Cardiac septum (tissue), 1 donor: ENCODE measurements at regions not wholly inside any gene's neighbourhood (a gene's known extent, or its start where the extent isn't known, plus 50 kb on each side); places are given as distances from the start of the nearest gene placed in this dataset.
"Not testable (repeated sequence)": the region's sequence is repeated elsewhere in the genome, so short reads cannot be mapped to it uniquely, and the experiment has no call there.

Source experiments
- DNase-seq: peaks from one replicate; pipeline ENCODE4 v3.0.0-alpha.2; 2020; ENCODE audit warnings: low spot score
- intact Hi-C: fragments of 100-400 bp; cut with DNase I; formaldehyde crosslinking; loops from one replicate; pipeline ENCODE4 v1.14.0; 2022
- donor health status: DM: no; HTN: no; CAD: no.

DNA sequence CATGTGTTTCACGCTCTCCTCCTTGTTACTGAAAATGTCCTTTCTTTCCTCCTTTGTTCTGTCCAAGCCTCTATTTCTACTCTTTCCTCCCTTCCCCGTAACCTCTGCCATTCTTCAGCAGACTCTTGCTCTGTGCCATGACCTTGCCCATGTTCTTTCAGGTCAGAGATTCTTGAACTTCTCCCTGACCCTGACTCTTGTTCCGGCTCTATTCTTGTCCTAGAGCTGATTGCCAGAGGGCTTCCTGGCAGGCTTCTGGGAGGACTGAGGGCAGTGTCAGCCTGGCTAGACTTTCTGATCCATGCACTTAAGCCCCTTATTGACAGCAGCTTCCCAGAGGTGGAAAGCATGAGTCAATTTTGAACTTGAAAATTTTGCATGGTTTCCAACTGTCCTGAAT, 174.2 kb downstream of the TMEM161B start:
- intact Hi-C loops: no loop called here
- DNase-seq: no peak

DNA sequence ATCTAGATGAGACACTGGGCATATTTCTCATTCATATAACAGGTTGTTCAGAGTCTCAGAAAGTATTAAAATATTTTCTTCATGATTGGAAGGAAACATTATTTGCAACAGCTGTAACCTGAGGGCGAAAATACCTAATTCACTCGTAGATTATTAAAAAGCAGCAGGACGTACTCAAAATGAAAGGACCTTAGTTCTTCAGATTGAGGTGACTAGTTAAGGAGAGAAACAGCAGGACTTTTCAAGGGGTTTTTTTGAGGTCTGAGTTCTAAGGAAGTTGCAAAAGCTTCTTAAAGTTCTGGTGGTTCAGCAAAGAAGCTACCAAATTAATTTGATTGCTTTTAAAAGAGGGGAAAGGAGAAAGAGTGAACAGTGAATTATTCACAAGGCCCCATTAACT, 174.9 kb downstream of the TMEM161B start:
- no peak for DNase-seq
- intact Hi-C loops: no loop called here

DNA sequence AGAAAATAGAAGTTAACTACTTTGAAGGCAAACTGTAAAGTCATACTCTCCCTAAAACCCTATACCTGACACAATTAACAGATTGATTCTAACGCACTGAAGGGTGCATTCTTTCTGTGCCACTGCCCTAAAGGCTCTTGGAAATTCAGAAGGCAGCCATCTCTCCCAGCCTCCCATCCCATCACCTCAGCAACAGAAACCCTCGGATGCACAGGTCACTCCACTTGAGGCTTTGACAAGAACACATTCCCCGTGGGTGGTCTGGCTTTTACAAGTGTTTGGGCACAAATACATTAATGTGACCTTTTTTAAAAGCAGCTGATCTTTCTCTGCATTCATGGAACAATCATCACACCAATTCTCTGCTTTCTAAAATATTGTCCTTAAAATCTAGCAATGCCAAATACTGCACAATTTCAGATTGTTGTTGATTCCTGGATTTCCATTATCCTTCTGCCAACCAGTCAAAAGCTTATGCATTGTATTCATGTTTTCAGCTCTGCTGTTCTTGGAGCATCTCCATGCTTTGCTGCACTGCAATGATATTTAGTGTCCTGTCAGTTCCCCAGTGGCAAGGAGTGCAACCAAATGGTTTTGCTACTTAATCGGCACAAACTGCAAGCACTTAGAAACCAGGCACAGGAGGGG, 175.6 kb downstream of the TMEM161B start:
- no peak for DNase-seq

DNA sequence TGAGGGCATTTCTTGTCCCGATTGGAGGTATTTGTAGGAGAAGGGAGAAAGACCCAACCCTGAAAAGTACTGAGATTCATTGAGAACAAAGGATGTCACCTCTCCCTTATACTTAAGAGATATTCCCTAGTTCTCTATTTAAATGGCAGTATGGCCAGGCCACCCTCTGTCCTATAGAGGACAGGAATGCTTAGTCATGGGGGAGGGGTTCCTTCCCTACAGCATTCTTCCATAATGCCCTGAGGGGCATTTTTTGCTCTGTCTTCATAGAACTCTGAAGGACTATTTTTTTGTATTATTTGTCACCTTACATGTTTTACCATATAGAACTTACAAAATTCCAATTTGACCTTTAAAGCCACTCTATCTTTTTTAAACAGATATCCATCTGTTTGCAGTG, 176.3 kb downstream of the TMEM161B start:
- intact Hi-C loops: no loop called here
- DNase-seq: no peak

More for the DNA sequence above, 175.6 kb downstream of the TMEM161B start:
- intact Hi-C loops: no loop called here

DNA sequence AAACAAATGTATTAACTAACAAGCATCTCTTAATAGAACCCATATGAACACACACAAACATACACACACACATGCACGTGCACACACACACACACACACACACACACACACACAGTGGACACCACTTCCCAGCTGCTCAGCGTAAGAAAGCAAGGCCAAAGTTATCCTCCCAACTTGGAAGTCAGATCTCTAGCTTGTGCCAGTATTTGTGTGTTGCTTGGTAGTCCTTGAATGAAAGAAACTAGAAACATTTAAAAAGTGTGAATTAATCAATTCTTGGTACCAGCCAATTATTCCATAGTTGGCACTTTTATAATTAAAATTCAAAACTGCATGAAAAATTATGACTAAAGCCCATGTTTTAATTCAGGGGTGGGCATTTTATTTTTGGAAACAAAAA, 178.1 kb downstream of the TMEM161B start:
- intact Hi-C loops: no loop called here
- DNase-seq: no peak

DNA sequence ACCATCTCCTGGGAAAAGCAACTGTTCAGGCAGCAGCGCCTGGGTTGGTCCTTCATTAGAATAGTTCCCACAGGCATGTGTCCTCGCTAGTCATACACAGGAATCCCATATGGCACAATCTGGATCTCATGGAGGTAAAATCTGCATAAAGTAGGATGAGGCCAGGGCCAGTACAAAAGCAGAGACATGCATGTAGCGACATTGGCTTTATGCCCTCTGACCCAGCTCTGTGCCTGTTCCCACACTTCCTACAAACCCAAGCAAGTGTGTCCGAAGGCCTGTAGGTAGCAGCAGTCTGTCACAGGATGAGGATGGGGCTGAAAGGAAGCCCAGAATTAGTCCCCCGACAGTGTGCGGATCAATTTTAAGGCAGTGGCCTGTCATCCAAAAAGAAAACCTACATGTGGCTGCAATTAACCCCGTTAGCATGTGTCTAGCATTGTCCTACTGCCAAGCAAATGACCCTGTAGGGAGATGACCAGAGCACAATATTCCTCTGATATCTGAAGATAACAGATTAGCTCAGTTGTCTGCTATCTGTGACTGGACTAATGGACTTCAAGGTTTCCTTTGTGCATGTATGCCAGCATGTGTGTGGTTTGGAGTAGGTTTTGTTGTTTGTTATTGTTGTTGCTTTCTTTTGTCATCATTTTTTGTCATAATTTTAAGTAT, 178.8 kb downstream of the TMEM161B start:
- intact Hi-C loops: no loop called here
- no peak for DNase-seq

DNA sequence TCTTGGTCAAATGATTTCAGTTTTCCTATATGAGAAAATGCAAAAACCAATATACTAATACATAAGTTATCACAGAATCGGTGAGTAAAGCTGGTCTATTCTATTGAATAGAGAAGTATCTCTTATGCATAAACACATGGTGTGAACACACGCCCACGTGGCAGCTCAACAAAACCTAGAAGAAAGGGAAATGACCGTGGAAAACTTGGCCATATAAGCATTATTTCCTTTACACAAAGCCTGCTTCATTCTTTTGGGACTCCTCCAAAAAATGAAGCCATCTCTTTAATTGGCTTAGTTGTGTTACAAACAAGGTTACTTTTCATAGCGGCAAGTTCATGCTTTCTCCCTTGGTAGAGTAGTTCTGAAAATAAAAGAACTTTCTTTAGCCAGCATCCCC, 183.2 kb downstream of the TMEM161B start:
- DNase-seq: no peak
- intact Hi-C loops: no loop called here

DNA sequence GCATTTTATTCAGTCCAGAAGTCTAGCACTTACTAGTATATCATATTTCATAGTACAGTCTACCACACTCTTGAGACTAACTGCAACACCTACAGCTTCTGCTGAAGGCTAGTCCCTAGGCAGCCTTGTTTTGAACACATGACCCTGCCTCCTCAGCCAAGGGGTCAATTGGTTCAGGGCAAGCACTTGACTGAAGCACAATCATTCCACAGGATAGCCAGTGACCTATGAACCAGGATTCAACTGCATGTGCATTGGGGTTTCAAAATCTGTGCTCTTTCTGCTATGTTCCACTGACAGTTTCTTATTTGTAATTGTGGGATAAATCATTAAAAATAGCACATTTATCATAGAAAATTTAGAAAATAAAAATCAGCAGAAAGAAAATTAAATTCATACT, 186.8 kb downstream of the TMEM161B start:
- no peak for DNase-seq
- intact Hi-C loops: no loop called here

DNA sequence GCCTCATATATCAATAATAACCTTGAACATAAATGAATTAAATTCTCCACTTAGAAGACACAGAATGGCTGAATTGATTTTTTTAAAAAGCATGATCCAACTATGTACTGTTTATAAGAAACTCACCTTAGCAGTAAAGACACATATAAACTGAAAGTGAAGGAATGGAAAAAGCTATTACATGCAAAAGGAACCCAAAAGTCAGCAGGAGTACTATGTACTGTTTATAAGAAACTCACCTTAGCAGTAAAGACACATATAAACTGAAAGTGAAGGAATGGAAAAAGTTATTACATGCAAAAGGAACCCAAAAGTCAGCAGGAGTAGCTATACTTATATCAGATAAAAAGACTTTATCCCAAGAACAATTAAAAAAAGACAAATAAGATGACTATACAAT, 204.8 kb downstream of the TMEM161B start:
- intact Hi-C loops: no loop called here
- no peak for DNase-seq

DNA sequence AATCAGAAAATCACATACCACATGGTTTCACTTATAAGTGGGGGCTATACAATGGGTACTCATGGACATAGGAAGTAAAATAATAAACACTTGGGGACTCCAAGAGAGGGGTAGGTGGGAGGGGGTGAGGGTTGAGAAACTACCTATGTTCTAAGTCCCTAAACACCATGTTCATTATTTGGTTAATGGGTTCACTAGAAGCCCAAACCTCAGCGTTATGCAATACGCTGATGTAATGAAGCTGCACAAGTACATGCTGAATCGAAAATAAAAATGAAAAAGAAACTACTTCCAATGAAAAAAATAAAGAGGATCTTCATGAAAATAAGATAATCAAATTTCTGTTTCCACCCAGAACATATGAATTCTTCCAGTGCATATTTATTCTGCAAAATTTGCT, 208.5 kb downstream of the TMEM161B start:
- intact Hi-C loops: no loop called here
- no peak for DNase-seq

DNA sequence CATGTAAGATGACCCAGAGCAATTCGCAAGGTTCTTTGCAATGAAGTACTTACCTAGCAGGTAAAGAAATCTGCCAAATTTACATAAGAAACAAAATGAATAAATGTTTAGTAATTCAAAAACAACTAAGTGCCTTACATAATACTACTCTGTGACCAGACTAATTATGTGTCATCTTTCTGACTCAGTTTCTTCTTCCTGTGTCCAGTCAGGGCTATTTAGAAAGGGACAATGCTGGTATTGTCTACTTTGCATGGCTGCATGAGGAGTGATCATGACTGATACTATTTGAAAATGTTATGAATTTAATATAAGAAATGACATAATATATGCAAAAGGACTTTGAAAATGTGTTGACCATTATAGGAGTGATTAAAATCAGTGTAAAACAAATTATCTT, 210.0 kb downstream of the TMEM161B start:
- no peak for DNase-seq
- intact Hi-C loops: no loop called here

DNA sequence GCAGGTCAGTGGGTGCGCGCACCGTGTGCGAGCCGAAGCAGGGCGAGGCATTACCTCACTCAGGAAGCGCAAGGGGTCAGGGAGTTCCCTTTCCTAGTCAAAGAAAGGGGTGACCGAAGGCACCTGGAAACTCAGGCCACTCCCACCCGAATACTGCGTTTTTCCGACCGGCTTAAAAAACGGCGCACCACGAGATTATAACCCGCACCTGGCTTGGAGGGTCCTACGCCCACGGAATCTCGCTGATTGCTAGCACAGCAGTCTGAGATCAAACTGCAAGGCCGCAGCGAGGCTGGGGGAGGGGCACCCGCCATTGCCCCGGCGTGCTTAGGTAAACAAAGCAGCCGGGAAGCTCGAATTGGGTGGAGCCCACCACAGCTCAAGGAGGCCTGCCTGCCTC, 216.2 kb downstream of the TMEM161B start:
- intact Hi-C loops, DNase-seq: not testable (repeated sequence)

DNA sequence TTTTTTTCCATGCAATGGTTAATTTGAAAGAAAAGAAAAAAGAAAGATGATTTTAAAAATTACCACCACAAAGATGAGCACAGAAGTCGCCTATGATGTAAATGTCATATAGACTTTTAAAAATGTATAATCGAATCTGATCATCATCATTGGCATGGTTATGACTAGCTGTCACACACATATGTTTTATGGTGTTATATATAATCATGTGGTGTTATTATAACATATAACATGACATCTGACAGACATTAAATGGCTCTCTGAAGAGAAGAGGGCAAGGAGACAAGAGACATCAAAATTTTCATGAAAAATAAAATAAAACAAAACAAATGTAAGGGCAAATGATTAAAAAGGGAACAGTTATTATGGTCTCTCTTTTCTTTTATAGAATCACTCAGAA, 217.5 kb downstream of the TMEM161B start:
- intact Hi-C loops: no loop called here
- no peak for DNase-seq

DNA sequence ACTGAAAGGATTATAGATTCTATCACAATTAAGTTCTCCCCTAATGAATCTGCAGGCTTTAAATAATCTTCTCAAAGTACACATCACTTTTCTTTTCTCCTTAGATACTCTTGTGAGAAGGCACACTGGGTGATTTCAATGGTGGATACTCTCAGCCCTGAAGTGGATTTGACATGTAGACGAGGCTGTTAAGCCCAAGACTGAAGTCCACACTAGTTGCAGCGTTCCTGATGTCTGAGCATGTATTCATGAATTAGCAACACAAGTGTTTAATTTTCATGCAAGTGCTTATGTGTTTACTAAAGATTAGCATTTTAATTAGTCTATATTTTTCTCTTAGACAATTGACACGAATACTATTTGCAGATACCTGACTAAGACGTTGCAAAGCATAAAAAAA, 218.9 kb downstream of the TMEM161B start:
- no peak for DNase-seq
- intact Hi-C loops: no loop called here

DNA sequence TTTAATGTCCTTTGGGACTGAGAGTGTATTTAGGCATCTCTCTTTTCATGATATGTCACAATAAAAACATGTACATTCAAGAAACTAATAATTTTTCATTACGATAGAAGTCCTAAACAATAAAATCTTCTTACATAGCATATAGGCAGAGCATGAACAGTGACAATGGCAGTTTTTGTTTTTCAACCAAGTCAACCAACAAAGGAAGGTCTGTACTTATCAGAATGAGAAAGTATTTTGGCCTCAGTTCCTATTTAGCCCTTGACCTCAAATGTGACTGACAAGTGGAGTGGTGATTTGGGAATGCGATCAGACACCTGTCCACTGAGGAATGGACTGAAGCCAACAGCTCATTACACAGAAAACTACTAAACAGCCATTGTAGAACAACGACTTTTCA, 219.5 kb downstream of the TMEM161B start:
- no peak for DNase-seq
- intact Hi-C loops: no loop called here

DNA sequence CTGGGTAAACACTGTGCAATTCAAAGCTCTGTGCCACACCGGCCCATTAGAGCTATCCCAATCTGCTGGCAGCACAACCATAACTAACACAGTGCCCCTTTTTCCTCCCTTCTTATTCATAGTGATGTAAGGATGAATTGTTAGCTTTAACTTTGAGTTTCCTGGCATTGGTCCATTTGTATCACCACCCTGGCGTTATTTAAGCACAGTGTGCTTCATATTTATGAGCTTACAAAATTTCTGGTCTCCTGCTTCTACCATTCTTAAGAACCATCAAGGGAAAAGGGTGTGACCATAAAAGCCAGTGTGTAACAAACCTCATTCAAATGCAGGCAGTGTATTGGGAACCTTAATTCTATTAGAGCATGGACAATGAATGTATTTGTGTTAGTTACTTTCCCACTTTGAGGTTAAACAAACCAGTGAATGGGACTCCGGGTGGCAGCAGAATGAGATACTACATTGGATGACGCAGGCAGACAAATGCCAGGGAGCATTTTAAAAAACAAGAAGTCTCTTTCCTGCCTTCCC, 222.6 kb downstream of the TMEM161B start:
- intact Hi-C loops: no loop called here

DNA sequence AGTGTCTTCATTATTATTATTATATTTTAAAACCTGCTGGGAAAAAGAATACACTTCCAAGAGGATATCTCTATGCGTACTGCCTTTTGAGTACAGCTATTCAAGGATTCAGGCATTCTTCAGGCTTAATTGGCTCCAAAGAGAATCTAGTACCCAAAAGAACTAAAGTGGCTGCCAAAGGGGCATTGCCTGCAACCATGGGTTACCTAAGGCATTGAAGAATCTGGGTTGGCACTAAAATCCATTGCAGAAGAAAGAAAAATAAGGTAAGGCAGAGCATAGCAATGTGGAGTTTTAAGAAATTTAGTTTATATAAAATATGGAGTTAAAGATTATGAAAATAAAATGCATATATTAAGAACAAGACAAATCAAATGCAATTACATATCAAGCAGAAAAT, 223.5 kb downstream of the TMEM161B start:
- DNase-seq: no peak
- intact Hi-C loops: no loop called here

More for the DNA sequence above, 222.6 kb downstream of the TMEM161B start:
- DNase-seq: no peak

DNA sequence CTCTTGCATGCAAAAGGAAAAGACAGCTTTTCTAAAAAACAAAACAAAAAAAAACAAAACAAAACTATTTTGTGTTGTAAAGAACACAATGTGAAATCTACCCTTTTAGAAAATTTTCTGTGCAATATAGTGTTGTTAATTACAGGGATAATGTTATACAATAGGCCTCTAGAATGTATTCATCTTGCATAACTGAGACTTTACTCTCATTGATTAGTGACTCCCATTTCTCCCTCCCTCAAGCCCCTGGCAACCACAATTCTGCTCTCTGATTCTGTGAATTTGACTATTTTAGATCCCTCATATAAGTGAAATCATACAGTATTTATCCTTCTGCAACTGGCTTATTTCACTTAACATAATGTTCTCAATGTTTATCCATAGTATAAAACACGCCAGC, 234.1 kb downstream of the TMEM161B start:
- intact Hi-C loops: no loop called here
- DNase-seq: no peak

DNA sequence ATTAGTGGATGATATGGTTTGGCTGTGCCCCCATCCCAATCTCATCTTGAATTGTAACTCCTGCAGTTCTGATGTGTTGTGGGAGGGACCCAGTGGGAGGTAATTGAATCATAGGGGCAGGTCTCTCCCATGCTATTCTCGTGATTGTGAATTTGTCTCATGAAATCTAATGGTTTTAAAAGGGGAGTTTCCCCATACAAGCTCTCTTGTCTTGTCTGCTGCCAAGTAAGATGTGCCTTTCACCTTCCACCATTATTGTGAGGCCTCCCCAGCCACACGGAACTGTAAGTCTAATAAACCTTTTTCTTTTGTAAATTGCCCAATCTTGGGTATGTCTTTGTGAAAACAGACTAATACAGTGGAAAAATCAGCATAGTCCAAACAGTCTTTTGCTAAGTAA, 235.5 kb downstream of the TMEM161B start:
- DNase-seq: no peak
- intact Hi-C loops: no loop called here

DNA sequence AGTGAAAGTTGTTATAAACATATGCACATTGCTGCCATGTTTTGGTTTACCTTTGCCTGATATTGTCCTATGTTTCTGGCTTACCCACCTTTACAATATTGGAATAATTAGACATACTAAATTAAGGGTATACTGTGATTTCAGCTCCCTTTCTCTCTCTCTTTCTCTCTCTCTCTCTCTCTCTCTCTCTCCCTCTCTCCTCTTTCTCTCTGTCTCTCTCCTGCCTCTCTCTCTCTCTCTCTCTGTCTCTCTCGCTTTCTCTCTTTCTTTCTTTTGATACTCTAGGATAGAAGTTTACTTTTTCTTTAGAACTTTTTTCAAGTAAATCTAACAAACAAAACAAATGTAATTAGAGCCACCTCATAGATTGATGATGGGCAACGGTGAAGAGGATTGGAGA, 239.6 kb downstream of the TMEM161B start:
- no peak for DNase-seq
- intact Hi-C loops: no loop called here

DNA sequence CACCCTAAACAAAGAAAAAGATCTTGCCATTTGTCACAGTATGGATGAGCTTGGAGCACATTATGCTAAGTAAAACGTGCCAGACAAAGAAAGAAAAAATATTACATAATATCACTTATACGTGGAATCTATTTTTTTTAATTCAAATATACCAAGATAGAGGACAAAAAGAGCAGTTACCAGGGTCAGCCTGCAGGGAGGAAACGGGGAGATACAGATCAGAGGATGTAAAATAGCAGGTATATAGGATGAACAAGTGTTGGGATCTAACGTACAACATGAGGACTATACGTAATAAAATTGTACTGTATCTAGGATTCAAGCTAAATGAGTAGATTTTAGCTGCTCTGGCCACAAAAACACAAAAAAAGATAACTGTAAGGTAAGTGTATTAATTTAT, 247.5 kb downstream of the TMEM161B start:
- intact Hi-C loops: no loop called here
- no peak for DNase-seq
